ENCODE measurements at regions not wholly inside any gene's neighbourhood (a gene's known extent, or its start where the extent isn't known, plus 50 kb on each side); places are given as distances from the start of the nearest gene placed in this dataset.

GRCh38 chr5:98651715-98652114 is 121.7 kb upstream of the RGMB start:
- TF ChIP-seq POLR2A (IDR thresholded peaks at IDR 0.05) (no peak), CTCF (IDR thresholded peaks at IDR 0.05) (no peak), POLR2AphosphoS5 (IDR thresholded peaks at IDR 0.05) (no peak)
